Suprapubic skin (tissue), 4 donors: ENCODE measurements at regions not wholly inside any gene's neighbourhood (a gene's known extent, or its start where the extent isn't known, plus 50 kb on each side); places are given as distances from the start of the nearest gene placed in this dataset.
A peak's percentile ranks its signal among the peaks of the same experiment; 100 is the strongest.
"Not testable (repeated sequence)": the region's sequence is repeated elsewhere in the genome, so short reads cannot be mapped to it uniquely, and the experiment has no call there.

Experiments used
- DNase-seq, 2 donors: peaks; one replicate each; pipeline ENCODE4 v3.0.0-alpha.2; 2019; ENCODE audit warnings: low spot score in 2 of 2
- H3K27ac ChIP-seq: fragments of 200-600 bp; sonication (generic); one replicate; pipeline ENCODE4 v1.5.1; 2019
- H3K27me3 ChIP-seq: fragments of 200-600 bp; sonication (generic); one replicate; pipeline ENCODE4 v1.5.1; 2019
- H3K36me3 ChIP-seq: fragments of 200-600 bp; sonication (generic); one replicate; pipeline ENCODE4 v1.5.1; 2019
- H3K4me1 ChIP-seq: fragments of 200-600 bp; sonication (generic); one replicate; pipeline ENCODE4 v1.5.1; 2019
- H3K4me3 ChIP-seq: fragments of 200-600 bp; sonication (generic); one replicate; pipeline ENCODE4 v1.5.1; 2019; ENCODE audit warnings: mild to moderate bottlenecking
- H3K9me3 ChIP-seq: fragments of 200-600 bp; sonication (generic); one replicate; pipeline ENCODE4 v1.5.1; 2019
- EP300 ChIP-seq: sonication (generic); formaldehyde crosslinking; IDR thresholded peaks from one replicate; pipeline ENCODE4 v1.6.1; 2017; ENCODE audit warnings: antibody characterized with exemption
- POLR2A ChIP-seq, 2 donors: fragments of 450-650 bp; IDR thresholded peaks; one replicate each; pipeline ENCODE4 v1.6.1; 2017; ENCODE audit warnings: antibody characterized with exemption in 2 of 2, mild to moderate bottlenecking in 2 of 2, moderate library complexity in 2 of 2
- POLR2AphosphoS5 ChIP-seq, 3 donors: sonication (generic); formaldehyde crosslinking; IDR thresholded peaks; one replicate each; pipeline ENCODE4 v1.6.1; 2017; ENCODE audit warnings: antibody characterized with exemption in 3 of 3
- whole genome bisulfite sequencing: methylation state at CpG from one replicate; pipeline ENCODE4 v1.1.5; 2018; 5-methylcytosine and 5-hydroxymethylcytosine counted together
- TF ChIP-seq, protein P1 (sequence below), 2 donors: fragments of 200-600 bp in 1 of 2; fragments of 450-650 bp in 1 of 2; sonication (generic) in 1 of 2; IDR thresholded peaks; one replicate each; pipeline ENCODE4 v1.5.1; 2016 to 2019; ENCODE audit warnings: antibody characterized with exemption in 2 of 2, mild to moderate bottlenecking in 1 of 2, moderate library complexity in 1 of 2

DNA sequence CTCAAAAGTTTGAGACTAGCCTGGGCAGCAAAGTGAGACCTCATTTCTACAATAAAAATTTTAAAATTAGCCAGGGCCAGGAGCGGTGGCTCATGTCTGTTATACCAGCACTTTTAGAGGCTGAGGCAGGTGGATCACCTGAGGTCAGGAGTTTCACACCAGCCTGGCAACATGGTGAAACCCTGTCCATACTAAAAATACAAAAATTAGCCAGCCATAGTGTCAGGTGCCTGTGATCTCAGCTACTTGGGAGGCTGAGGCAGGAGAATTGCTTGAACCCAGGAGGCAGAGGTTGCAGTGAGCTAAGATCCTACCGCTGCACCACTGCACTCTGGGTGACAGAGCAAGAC lies 85.1 kb upstream of the MAP4 start:
- DNase-seq, H3K36me3 ChIP-seq, H3K27me3 ChIP-seq, H3K4me3 ChIP-seq, H3K4me1 ChIP-seq, H3K9me3 ChIP-seq, H3K27ac ChIP-seq: not testable (repeated sequence)
- WGBS, result 100% methylated on average over 2 of the region's 2 CpGs

DNA sequence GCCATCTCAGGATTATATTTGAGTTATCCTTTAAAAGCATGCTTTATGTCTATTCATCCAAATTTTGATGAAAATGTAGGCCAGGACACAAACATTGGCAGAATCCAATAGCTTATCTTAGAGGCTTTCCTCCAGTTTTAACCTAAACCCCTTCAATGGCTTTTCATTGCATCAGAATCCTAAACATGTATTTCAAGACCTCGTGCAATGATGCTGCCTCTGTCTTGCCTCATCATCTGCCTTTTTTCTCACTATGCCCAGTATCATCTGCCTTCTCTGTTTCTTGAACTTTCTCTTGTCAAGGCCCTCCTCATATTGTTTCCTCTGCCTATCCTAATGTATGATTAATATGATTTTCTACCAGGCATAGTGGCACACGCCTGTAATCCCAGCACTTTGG lies 76.1 kb upstream of the MAP4 start:
- no peak overlapping the region for H3K4me3 ChIP-seq
- H3K36me3 ChIP-seq, result no peaks in the 10 kb centered on the region
- no peak overlapping the region for H3K27ac ChIP-seq
- H3K4me1 ChIP-seq, result peaks cover 12% of the 10 kb centered on the region
- TF ChIP-seq POLR2AphosphoS5 (IDR thresholded peaks at IDR 0.05) (no peak), POLR2A (IDR thresholded peaks at IDR 0.05) (no peak), EP300 (no peak)
- TF ChIP-seq, protein P1, sequence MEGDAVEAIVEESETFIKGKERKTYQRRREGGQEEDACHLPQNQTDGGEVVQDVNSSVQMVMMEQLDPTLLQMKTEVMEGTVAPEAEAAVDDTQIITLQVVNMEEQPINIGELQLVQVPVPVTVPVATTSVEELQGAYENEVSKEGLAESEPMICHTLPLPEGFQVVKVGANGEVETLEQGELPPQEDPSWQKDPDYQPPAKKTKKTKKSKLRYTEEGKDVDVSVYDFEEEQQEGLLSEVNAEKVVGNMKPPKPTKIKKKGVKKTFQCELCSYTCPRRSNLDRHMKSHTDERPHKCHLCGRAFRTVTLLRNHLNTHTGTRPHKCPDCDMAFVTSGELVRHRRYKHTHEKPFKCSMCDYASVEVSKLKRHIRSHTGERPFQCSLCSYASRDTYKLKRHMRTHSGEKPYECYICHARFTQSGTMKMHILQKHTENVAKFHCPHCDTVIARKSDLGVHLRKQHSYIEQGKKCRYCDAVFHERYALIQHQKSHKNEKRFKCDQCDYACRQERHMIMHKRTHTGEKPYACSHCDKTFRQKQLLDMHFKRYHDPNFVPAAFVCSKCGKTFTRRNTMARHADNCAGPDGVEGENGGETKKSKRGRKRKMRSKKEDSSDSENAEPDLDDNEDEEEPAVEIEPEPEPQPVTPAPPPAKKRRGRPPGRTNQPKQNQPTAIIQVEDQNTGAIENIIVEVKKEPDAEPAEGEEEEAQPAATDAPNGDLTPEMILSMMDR (IDR thresholded peaks at IDR 0.05), result no peak
- H3K27me3 ChIP-seq, result no peaks in the 10 kb centered on the region
- WGBS, result 98% methylated on average over 2 of the region's 2 CpGs
- no peak for DNase-seq
- no peaks in the 10 kb centered on the region for H3K9me3 ChIP-seq

DNA sequence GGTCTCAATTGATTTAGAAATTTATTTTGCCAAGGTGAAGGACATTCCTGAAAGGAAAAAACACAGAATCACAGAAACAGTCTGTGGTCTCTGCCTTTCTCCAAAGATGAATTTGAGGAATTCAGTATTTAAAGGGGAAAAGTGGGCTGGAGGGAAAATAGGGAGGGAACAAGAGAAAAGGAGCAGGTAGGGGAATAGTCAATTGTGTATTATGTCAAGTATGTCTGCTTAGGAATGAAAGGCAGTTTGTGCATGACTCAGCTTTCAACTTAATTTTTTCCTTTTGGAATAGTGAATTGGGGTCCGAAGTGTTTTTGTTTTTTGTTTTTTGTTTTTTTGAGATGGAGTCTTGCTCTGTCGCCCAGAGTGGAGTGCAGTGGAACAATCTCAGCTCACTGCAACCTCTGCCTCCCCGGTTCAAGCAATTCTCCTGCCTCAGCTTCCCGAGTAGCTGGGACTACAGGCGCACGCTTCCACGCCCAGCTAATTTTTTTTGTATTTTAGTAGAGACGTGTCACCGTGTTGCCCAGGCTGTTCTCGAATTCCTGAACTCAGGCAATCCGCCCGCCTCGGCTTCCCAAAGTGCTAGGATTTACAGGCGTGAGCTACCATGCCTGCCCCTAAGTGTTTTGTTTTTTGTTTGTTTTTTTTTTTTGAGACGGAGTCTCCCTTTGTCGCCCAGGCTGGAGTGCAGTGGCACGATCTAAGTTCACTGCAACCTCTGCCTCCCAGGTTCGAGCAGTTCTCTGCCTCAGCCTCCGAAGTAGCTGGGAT lies 74.1 kb upstream of the MAP4 start:
- Histone ChIP-seq H3K9me3 (no peaks in the 10 kb centered on the region), H3K27me3 (no peaks in the 10 kb centered on the region), H3K4me1 (peaks cover 31% of the 10 kb centered on the region), H3K36me3 (no peaks in the 10 kb centered on the region), H3K27ac (no peak overlapping the region), H3K4me3 (no peak overlapping the region)
- TF ChIP-seq, protein P1 (IDR thresholded peaks at IDR 0.05), result no peak
- no peak for TF ChIP-seq POLR2AphosphoS5 (IDR thresholded peaks at IDR 0.05)
- TF ChIP-seq POLR2A (IDR thresholded peaks at IDR 0.05), result no peak
- TF ChIP-seq EP300, result no peak
- 84% methylated on average over 19 of the region's 19 CpGs for WGBS
- no peak for DNase-seq

DNA sequence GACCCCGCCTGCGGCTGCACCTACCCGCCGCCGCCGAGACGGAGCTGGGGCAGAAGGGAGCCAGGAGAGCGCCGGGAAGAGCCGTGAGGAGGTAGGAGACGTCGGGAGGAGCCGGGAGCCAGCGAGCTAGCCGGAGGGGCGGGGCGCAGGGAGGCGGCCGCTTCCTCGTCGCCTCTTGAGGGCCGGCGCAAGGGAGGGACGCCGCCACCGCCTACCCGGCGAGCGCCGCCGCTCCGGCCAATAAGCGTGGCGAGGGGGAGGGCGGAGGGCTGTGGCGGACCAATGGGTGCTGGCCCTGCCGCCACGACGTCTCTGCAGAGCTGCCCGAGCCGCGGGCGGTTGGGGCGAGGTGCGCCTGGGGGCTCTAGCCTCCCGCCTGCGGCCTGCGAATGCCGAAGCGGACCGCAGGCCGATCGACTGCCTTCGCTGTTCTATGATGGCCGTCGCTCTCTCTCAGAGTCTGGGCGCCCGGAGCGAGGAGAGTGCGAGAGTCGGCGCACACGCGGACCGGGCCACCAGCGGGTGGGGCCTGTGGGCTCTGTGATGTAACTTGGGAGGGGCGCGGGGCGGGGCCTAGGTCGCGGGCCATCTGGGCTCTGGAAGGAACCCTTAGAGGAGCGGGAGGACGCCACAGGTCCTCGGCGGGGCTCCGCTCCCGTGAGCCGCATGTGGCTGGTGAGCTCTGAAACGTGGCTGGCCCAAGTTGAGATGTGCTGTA lies 72.7 kb upstream of the MAP4 start:
- Histone ChIP-seq H3K27me3 (no peaks in the 10 kb centered on the region), H3K4me1 (peaks cover 38% of the 10 kb centered on the region), H3K27ac (peak overlapping the region; percentile 99), H3K36me3 (no peaks in the 10 kb centered on the region), H3K4me3 (peak overlapping the region; percentile 96), H3K9me3 (no peaks in the 10 kb centered on the region)
- 0% methylated on average over 22 of the region's 79 CpGs for WGBS
- peak; percentile 98 for DNase-seq
- TF ChIP-seq EP300 (no peak), POLR2AphosphoS5 (IDR thresholded peaks at IDR 0.05) (peak in 2 of 3 donors; percentile 72 to 75), POLR2A (IDR thresholded peaks at IDR 0.05) (peak; percentile 61 to 72)
- TF ChIP-seq, protein P1 (IDR thresholded peaks at IDR 0.05), result no peak

DNA sequence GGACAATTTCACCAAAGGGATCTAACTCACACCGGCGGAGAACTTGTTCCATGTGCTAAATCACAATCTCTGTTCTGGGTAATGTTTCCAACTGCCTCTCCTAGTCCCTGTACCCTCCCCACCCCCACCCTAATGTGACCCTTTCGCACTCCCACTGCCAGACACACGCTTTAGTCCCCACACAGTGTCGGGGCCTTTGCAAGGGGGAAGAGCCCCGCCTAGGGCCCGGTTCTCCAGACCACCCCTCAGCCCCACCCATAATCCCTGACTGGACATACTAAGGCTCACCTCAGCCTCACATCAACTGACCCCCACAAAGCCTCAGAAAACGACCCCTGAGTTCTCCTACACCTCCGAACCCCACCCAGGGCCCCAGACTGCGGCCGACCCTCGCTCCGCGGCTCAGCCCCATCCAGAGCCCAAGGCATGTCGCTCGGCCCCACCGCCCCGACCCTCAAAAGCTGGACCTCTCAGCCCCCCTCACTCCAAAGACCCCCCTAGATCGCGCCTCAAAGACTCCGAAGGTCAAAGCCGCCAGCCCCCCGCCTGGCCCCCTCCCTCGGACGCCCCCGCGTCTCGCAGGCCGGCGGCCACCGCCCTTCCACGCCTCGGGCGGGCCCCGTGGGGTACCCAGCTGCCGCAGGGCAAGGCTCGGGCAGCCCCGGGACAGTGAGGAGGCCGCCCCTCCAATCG lies 72.0 kb upstream of the MAP4 start:
- H3K36me3 ChIP-seq, result no peaks in the 10 kb centered on the region
- H3K4me1 ChIP-seq, result peaks cover 38% of the 10 kb centered on the region
- DNase-seq, result peak; percentile 80 to 82
- H3K27ac ChIP-seq, result peak overlapping the region; percentile 99
- 0% methylated on average over 12 of the region's 40 CpGs for WGBS
- H3K9me3 ChIP-seq, result no peaks in the 10 kb centered on the region
- H3K27me3 ChIP-seq, result no peaks in the 10 kb centered on the region
- peak overlapping the region; percentile 96 for H3K4me3 ChIP-seq
- no peak for TF ChIP-seq EP300
- TF ChIP-seq POLR2A (IDR thresholded peaks at IDR 0.05), result no peak
- TF ChIP-seq POLR2AphosphoS5 (IDR thresholded peaks at IDR 0.05), result no peak
- TF ChIP-seq, protein P1 (IDR thresholded peaks at IDR 0.05), result no peak
